ENCODE measurements at regions not wholly inside any gene's neighbourhood (a gene's known extent, or its start where the extent isn't known, plus 50 kb on each side); places are given as distances from the start of the nearest gene placed in this dataset.

- DNase-seq (ENCODE audit: low spot score) (no peak), ATAC-seq (no peak)
- peaks cover 15% of the 10 kb centered on the region for H3K4me1 Mint-ChIP-seq
- ChIA-PET CTCF (interaction anchor here (0.7 kb wide), 1 partner anchor 16 kb away, joined by 3 read pairs; no protein-coding TSS in a partner anchor), POLR2A (no interaction called here)
- no peak for TF ChIP-seq HMGA2 (CRISPR knock-in tag; IDR thresholded peaks at IDR 0.05)
- no peak for TF ChIP-seq SMAD3 (CRISPR knock-in tag; IDR thresholded peaks at IDR 0.05; ENCODE audit: borderline replicate concordance)
- no peak for TF ChIP-seq CREM (CRISPR knock-in tag; IDR thresholded peaks at IDR 0.05)
- no peak for TF ChIP-seq NR1H2 (CRISPR knock-in tag; IDR thresholded peaks at IDR 0.05)
- TF ChIP-seq ZMAT4 (CRISPR knock-in tag; IDR thresholded peaks at IDR 0.05) = no peak
- TF ChIP-seq, protein P1, sequence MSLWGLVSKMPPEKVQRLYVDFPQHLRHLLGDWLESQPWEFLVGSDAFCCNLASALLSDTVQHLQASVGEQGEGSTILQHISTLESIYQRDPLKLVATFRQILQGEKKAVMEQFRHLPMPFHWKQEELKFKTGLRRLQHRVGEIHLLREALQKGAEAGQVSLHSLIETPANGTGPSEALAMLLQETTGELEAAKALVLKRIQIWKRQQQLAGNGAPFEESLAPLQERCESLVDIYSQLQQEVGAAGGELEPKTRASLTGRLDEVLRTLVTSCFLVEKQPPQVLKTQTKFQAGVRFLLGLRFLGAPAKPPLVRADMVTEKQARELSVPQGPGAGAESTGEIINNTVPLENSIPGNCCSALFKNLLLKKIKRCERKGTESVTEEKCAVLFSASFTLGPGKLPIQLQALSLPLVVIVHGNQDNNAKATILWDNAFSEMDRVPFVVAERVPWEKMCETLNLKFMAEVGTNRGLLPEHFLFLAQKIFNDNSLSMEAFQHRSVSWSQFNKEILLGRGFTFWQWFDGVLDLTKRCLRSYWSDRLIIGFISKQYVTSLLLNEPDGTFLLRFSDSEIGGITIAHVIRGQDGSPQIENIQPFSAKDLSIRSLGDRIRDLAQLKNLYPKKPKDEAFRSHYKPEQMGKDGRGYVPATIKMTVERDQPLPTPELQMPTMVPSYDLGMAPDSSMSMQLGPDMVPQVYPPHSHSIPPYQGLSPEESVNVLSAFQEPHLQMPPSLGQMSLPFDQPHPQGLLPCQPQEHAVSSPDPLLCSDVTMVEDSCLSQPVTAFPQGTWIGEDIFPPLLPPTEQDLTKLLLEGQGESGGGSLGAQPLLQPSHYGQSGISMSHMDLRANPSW (CRISPR knock-in tag; conservative IDR thresholded peaks at IDR 0.05; ENCODE audit: low read depth) = no peak
- no peak for TF ChIP-seq NFATC4 (CRISPR knock-in tag; IDR thresholded peaks at IDR 0.05)
- TF ChIP-seq E2F4 (CRISPR knock-in tag; IDR thresholded peaks at IDR 0.05; ENCODE audit: borderline replicate concordance, low read depth) = no peak
- TF ChIP-seq ATF6 (CRISPR knock-in tag; IDR thresholded peaks at IDR 0.05) = no peak
- TF ChIP-seq, protein P2, sequence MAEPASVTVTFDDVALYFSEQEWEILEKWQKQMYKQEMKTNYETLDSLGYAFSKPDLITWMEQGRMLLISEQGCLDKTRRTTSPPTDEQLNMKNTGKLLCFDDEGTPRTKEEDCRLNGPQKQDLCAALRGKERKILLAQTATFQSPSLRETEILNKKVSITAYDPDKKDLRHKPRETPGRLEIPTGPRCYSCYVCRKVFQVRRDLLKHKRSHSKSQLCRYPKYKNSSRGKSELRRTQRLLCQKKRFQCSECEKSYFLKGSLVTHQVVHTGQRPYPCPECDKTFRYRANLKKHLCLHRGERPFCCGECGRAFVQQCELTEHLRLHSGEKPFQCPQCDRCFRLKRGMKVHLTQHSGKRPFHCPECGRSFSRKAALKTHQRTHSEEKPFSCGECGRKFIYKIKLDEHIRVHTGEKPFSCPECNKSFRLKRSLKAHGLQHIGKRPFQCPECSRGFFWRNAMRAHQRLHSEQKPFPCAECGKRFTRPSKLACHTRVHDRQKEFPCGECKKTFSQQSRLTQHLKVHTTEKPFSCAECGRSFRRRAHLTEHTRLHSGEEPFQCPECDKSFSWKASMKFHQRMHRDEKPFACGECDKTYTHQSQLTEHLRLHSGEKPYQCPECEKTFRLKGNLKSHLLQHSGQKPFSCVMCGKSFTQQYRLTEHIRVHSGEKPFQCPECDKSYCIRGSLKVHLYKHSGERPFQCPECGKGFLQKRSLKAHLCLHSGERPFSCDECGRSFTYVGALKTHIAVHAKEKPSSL (CRISPR knock-in tag; conservative IDR thresholded peaks at IDR 0.05) = no peak
- TF ChIP-seq FOXJ3 (CRISPR knock-in tag; IDR thresholded peaks at IDR 0.05; ENCODE audit: borderline replicate concordance) = no peak
- no peak for TF ChIP-seq ZNF232 (CRISPR knock-in tag; IDR thresholded peaks at IDR 0.05)
- TF ChIP-seq ZNF671 (CRISPR knock-in tag; IDR thresholded peaks at IDR 0.05) = no peak
- no peak for TF ChIP-seq FOXK1 (CRISPR knock-in tag; IDR thresholded peaks at IDR 0.05)
- no peak for TF ChIP-seq ZNF512 (CRISPR knock-in tag; IDR thresholded peaks at IDR 0.05; ENCODE audit: borderline replicate concordance)
- TF ChIP-seq SOX15 (CRISPR knock-in tag; IDR thresholded peaks at IDR 0.05) = no peak
- H3K4me3 Mint-ChIP-seq = no peak overlapping the region
- no peaks in the 10 kb centered on the region for H3K36me3 Mint-ChIP-seq
- H3K27ac Mint-ChIP-seq = no peak overlapping the region
- H3K27me3 Mint-ChIP-seq (ENCODE audit: low read depth) = peaks cover 4% of the 10 kb centered on the region
- H3K9me3 Mint-ChIP-seq = peaks cover 9% of the 10 kb centered on the region
Measured at GRCh38 chr17:74054249-74054648, 149.2 kb upstream of the RPL38 start.
